ENCODE measurements at regions not wholly inside any gene's neighbourhood (a gene's known extent, or its start where the extent isn't known, plus 50 kb on each side); places are given as distances from the start of the nearest gene placed in this dataset.

DNA sequence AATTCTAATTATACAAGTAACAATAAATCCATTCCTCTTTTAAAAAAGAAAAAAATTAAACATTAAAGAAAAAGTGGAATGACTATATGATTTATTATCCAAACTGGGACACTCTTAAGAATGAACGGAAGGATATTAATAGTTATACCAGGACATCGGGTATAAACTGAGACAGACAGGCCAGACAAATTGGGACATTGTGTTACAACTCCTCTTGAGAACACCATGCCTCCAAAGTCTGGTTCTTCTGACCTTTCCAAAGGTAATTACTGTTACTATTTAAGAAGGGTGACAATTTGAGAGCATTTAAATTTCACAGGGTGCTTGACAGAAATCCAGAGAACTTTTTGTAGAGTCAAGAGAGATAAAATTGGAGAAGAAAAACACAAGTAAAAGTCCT lies 132.1 kb upstream of the MARCHF11 start:
- no peak for DNase-seq
- no peak overlapping the region for H3K4me3 Mint-ChIP-seq
- ATAC-seq (ENCODE audit: low read depth), result no peak
- ChIA-PET POLR2A (no interaction called here), CTCF (no interaction called here)
- no peaks in the 10 kb centered on the region for H3K27me3 Mint-ChIP-seq
- TF ChIP-seq, protein P1, sequence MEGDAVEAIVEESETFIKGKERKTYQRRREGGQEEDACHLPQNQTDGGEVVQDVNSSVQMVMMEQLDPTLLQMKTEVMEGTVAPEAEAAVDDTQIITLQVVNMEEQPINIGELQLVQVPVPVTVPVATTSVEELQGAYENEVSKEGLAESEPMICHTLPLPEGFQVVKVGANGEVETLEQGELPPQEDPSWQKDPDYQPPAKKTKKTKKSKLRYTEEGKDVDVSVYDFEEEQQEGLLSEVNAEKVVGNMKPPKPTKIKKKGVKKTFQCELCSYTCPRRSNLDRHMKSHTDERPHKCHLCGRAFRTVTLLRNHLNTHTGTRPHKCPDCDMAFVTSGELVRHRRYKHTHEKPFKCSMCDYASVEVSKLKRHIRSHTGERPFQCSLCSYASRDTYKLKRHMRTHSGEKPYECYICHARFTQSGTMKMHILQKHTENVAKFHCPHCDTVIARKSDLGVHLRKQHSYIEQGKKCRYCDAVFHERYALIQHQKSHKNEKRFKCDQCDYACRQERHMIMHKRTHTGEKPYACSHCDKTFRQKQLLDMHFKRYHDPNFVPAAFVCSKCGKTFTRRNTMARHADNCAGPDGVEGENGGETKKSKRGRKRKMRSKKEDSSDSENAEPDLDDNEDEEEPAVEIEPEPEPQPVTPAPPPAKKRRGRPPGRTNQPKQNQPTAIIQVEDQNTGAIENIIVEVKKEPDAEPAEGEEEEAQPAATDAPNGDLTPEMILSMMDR (IDR thresholded peaks at IDR 0.05), result no peak
- H3K9me3 Mint-ChIP-seq, result no peaks in the 10 kb centered on the region
- H3K4me1 Mint-ChIP-seq, result no peaks in the 10 kb centered on the region
- H3K36me3 Mint-ChIP-seq (ENCODE audit: low read depth), result no peaks in the 10 kb centered on the region
- intact Hi-C loops (cut with micrococcal nuclease), result no loop called here
- no peak overlapping the region for H3K27ac Mint-ChIP-seq

DNA sequence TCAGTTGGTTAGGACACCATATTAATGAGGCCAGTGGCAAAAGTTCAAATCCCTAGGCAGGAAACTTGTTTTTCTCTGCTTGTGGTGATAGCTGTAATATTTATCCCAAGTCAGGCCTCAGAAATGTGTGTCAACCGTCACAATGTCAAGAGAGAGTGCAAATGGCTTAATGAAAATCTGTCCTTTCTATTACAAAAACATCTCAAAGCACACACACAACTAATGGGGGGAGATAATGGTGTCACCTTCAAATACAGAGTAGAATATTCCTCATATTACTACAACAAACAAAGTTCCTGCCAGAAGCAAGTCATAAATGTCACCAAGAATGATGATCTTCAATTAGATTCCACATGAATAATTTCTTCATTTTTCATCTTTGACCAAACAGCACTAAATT lies 127.2 kb upstream of the MARCHF11 start:
- no peaks in the 10 kb centered on the region for H3K9me3 Mint-ChIP-seq
- H3K27ac Mint-ChIP-seq, result no peak overlapping the region
- no peaks in the 10 kb centered on the region for H3K27me3 Mint-ChIP-seq
- CTCF ChIA-PET, result no interaction called here
- no peak overlapping the region for H3K4me3 Mint-ChIP-seq
- no peaks in the 10 kb centered on the region for H3K36me3 Mint-ChIP-seq (ENCODE audit: low read depth)
- TF ChIP-seq, protein P1 (IDR thresholded peaks at IDR 0.05), result no peak
- intact Hi-C loops (cut with micrococcal nuclease), result no loop called here
- H3K4me1 Mint-ChIP-seq, result no peaks in the 10 kb centered on the region
- ATAC-seq (ENCODE audit: low read depth) (no peak), DNase-seq (no peak)
- POLR2A ChIA-PET, result no interaction called here

DNA sequence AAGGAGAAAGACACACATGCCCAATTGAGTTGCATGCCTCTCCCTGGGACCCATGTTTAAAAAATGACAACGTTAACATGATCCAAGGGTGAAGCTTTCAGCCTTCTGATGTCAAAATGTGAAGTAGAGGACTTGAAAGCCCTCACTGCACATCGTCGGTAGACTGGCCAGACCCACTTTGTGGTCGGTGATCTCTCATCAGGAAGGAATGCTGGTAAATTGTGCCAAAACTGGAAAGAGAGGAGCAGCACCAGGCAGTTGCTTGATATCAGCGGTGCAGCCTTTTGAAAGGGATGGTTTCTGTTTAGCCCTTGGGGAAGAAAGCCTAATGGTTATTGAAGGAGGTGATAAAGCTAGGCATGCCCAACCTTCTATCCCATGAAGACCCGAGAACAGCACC lies 125.3 kb upstream of the MARCHF11 start:
- no peaks in the 10 kb centered on the region for H3K9me3 Mint-ChIP-seq
- H3K27ac Mint-ChIP-seq, result no peak overlapping the region
- ATAC-seq (ENCODE audit: low read depth) (no peak), DNase-seq (no peak)
- TF ChIP-seq, protein P1 (IDR thresholded peaks at IDR 0.05), result no peak
- H3K36me3 Mint-ChIP-seq (ENCODE audit: low read depth), result no peaks in the 10 kb centered on the region
- ChIA-PET POLR2A (no interaction called here), CTCF (no interaction called here)
- no peak overlapping the region for H3K4me3 Mint-ChIP-seq
- intact Hi-C loops (cut with micrococcal nuclease), result no loop called here
- no peaks in the 10 kb centered on the region for H3K27me3 Mint-ChIP-seq
- no peaks in the 10 kb centered on the region for H3K4me1 Mint-ChIP-seq

DNA sequence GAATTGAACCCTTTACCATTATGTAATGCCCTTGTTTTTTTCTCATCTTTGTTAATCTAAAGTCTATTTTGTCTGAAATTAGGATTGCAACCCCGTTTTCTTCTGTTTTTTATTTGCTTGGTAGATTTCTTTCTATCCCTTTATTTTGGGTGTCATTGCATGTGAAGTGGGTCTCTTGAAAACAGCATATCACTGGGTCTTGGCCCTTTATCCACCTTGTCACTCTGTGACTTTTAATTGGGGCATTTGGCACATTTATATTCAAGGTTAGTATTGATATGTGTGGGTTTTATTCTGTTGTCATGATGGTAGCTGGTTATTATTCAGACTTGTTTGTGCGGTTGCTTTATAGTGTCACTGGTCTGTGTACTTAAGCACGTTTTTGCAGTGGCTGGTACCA lies 117.4 kb upstream of the MARCHF11 start:
- Mint-ChIP-seq H3K9me3 (peaks cover 20% of the 10 kb centered on the region), H3K36me3 (ENCODE audit: low read depth) (no peaks in the 10 kb centered on the region), H3K27ac (no peak overlapping the region), H3K4me1 (no peaks in the 10 kb centered on the region), H3K4me3 (no peak overlapping the region), H3K27me3 (no peaks in the 10 kb centered on the region)
- CTCF ChIA-PET, result no interaction called here
- POLR2A ChIA-PET, result no interaction called here
- no peak for DNase-seq
- intact Hi-C loops (cut with micrococcal nuclease), result no loop called here
- TF ChIP-seq, protein P1 (IDR thresholded peaks at IDR 0.05), result no peak
- ATAC-seq (ENCODE audit: low read depth), result no peak

DNA sequence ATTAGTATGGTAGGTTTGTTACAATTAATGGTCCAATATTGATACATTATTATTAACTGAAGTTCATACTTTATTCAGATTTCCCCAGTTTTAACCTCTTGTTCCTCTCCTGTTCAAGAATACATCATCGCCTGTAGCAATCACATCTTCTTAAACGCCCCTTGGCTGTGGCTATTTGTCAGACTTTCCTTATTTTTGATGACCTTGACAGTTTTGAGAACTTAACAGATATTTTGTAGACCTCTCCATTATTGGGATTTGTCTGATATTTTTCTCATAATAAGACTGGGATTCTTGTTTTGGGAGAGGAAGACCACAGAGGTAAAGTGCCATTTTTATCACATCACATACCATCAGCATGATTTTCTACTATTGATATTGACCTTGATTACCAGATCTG lies 112.3 kb upstream of the MARCHF11 start:
- H3K27ac Mint-ChIP-seq, result no peak overlapping the region
- TF ChIP-seq, protein P1 (IDR thresholded peaks at IDR 0.05), result no peak
- ChIA-PET CTCF (no interaction called here), POLR2A (no interaction called here)
- intact Hi-C loops (cut with micrococcal nuclease), result no loop called here
- peaks cover 14% of the 10 kb centered on the region for H3K9me3 Mint-ChIP-seq
- no peaks in the 10 kb centered on the region for H3K4me1 Mint-ChIP-seq
- H3K36me3 Mint-ChIP-seq (ENCODE audit: low read depth), result no peaks in the 10 kb centered on the region
- H3K27me3 Mint-ChIP-seq, result no peaks in the 10 kb centered on the region
- ATAC-seq (ENCODE audit: low read depth) (no peak), DNase-seq (no peak)
- no peak overlapping the region for H3K4me3 Mint-ChIP-seq

Measured in activated B cell treated with CpG ODN at 0.5 μM for 24 hours (primary cell).